Keratinocyte (primary cell): ENCODE measurements at regions not wholly inside any gene's neighbourhood (a gene's known extent, or its start where the extent isn't known, plus 50 kb on each side); places are given as distances from the start of the nearest gene placed in this dataset.

Source experiments
- DNase-seq: peaks from one replicate; pipeline ENCODE4 v3.0.0-alpha.2; 2011; ENCODE audit warnings: low read depth, missing footprints, low spot score
- FAIRE-seq: peaks from 2 replicates; lab custom pipeline; 2011; peaks lifted over from hg19 to GRCh38; lab: Jason Lieb, UNC
- H2AFZ ChIP-seq: 2 replicates; pipeline ENCODE4 v1.6.0; 2012; ENCODE audit warnings: low read length, control low read depth, inconsistent platforms; ENCODE audit not compliant: control insufficient read depth
- H3K27ac ChIP-seq: 2 replicates; pipeline ENCODE4 v1.5.1; 2011; ENCODE audit warnings: low read length; ENCODE audit not compliant: control insufficient read depth, insufficient read depth
- H3K27me3 ChIP-seq: 3 replicates; pipeline ENCODE4 v1.6.0; 2011; ENCODE audit warnings: low read length; ENCODE audit not compliant: control insufficient read depth, insufficient read depth; ENCODE audit errors: extremely low read depth
- H3K36me3 ChIP-seq, 2 experiments: 2 replicates in 1 of 2; 3 replicates in 1 of 2; pipeline ENCODE4 v1.5.1; 2011; ENCODE audit warnings: low read length in 2 of 2, mild to moderate bottlenecking in 1 of 2; ENCODE audit not compliant: control insufficient read depth in 2 of 2, insufficient read depth in 2 of 2; ENCODE audit errors: extremely low read depth in 1 of 2
- H3K4me1 ChIP-seq: 3 replicates; pipeline ENCODE4 v1.5.1; 2011; ENCODE audit warnings: low read length; ENCODE audit not compliant: control insufficient read depth, insufficient read depth; ENCODE audit errors: extremely low read depth
- H3K4me2 ChIP-seq: 3 replicates; pipeline ENCODE4 v1.6.0; 2011; ENCODE audit warnings: low read depth, low read length; ENCODE audit not compliant: control insufficient read depth, insufficient read depth; ENCODE audit errors: extremely low read depth
- H3K4me3 ChIP-seq, 3 experiments: fragments of 200-600 bp in 1 of 3; sonication (generic) in 1 of 3; 2 replicates in 2 of 3; 3 replicates in 1 of 3; pipeline ENCODE4 v1.5.1; 2011 to 2016; ENCODE audit warnings: low read length in 3 of 3, mild to moderate bottlenecking in 3 of 3, control low read depth in 2 of 3, inconsistent platforms in 1 of 3, low read depth in 1 of 3, mixed read lengths in 1 of 3, mixed run types in 1 of 3, moderate library complexity in 1 of 3; ENCODE audit not compliant: control insufficient read depth in 2 of 3, insufficient read depth in 2 of 3; ENCODE audit errors: extremely low read depth in 1 of 3
- H3K79me2 ChIP-seq: 2 replicates; pipeline ENCODE4 v1.6.0; 2012; ENCODE audit warnings: low read length; ENCODE audit not compliant: control insufficient read depth, insufficient read depth
- H3K9ac ChIP-seq: 3 replicates; pipeline ENCODE4 v1.6.0; 2011; ENCODE audit warnings: low read length; ENCODE audit not compliant: control insufficient read depth, insufficient read depth; ENCODE audit errors: extremely low read depth
- H3K9me1 ChIP-seq: 3 replicates; pipeline ENCODE4 v1.6.0; 2011; ENCODE audit warnings: low read length; ENCODE audit not compliant: control insufficient read depth, insufficient read depth; ENCODE audit errors: extremely low read depth
- H3K9me3 ChIP-seq: 2 replicates; pipeline ENCODE4 v1.5.1; 2012; ENCODE audit warnings: low read depth, low read length; ENCODE audit not compliant: control insufficient read depth
- H4K20me1 ChIP-seq: 3 replicates; pipeline ENCODE4 v1.6.0; 2011; ENCODE audit warnings: low read length; ENCODE audit not compliant: control insufficient read depth, insufficient read depth; ENCODE audit errors: extremely low read depth
- EZH2 ChIP-seq: IDR thresholded peaks from one replicate; pipeline ENCODE4 v1.6.1; 2012; ENCODE audit warnings: inconsistent platforms, mild to moderate bottlenecking, low read length, moderate library complexity
- dilution Hi-C: fragments of 300-500 bp; cut with MboI; formaldehyde crosslinking; loops from one replicate; pipeline ENCODE4 v1.7.0; 2020; ENCODE audit warnings: low sequenced_read_pairs; ENCODE audit not compliant: extremely low pct_ligation_motif_present
- TF ChIP-seq, protein P1 (sequence below), 3 experiments: IDR thresholded peaks in 1 of 3; conservative IDR thresholded peaks in 1 of 3; optimal IDR thresholded peaks in 1 of 3; 2 replicates in 2 of 3; 3 replicates in 1 of 3; pipeline versions ENCODE3 to v1.5.1; 2011; ENCODE audit warnings: low read length in 3 of 3, mild to moderate bottlenecking in 3 of 3, moderate library complexity in 2 of 3, control low read depth in 1 of 3, inconsistent platforms in 1 of 3; ENCODE audit not compliant: insufficient read depth in 2 of 3; ENCODE audit errors: extremely low read depth in 1 of 3

DNA sequence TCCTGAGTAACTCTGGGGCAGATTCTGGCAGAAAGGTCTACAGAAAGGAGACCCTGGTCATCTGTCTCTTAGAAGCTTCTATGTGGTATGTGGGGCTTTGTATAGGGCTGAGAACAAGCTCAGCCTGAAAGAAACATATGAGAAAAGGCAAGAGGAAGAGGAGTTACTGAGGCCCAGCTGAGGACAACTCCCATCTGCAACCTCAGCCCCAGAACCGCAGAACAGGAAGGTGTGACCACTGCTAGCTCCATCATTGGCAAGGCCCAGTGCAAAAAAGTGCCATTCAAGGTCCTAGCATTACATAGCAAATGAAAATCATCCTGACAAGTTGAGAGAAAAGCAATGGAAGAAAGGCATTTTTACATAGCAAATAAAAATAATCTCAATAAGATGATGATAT lies 503.8 kb downstream of the NPHP4 start:
- H4K20me1 ChIP-seq: no peaks in the 10 kb centered on the region
- dilution Hi-C loops: no loop called here
- no peaks in the 10 kb centered on the region for H3K4me1 ChIP-seq
- no peak for TF ChIP-seq EZH2
- TF ChIP-seq, protein P1, sequence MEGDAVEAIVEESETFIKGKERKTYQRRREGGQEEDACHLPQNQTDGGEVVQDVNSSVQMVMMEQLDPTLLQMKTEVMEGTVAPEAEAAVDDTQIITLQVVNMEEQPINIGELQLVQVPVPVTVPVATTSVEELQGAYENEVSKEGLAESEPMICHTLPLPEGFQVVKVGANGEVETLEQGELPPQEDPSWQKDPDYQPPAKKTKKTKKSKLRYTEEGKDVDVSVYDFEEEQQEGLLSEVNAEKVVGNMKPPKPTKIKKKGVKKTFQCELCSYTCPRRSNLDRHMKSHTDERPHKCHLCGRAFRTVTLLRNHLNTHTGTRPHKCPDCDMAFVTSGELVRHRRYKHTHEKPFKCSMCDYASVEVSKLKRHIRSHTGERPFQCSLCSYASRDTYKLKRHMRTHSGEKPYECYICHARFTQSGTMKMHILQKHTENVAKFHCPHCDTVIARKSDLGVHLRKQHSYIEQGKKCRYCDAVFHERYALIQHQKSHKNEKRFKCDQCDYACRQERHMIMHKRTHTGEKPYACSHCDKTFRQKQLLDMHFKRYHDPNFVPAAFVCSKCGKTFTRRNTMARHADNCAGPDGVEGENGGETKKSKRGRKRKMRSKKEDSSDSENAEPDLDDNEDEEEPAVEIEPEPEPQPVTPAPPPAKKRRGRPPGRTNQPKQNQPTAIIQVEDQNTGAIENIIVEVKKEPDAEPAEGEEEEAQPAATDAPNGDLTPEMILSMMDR (optimal IDR thresholded peaks at IDR 0.05 in 1 of 3, IDR thresholded peaks at IDR 0.05 in 1 of 3, conservative IDR thresholded peaks at IDR 0.05 in 1 of 3; ENCODE audit: extremely low read depth in 1 of 3, insufficient read depth in 2 of 3, low read length in 3 of 3): no peak
- no peaks in the 10 kb centered on the region for H3K79me2 ChIP-seq
- H3K9me3 ChIP-seq: no peaks in the 10 kb centered on the region
- no peaks in the 10 kb centered on the region for H3K36me3 ChIP-seq
- H3K27me3 ChIP-seq: peaks cover 18% of the 10 kb centered on the region
- no peak overlapping the region for H3K4me3 ChIP-seq
- DNase-seq (no peak), FAIRE-seq (no peak)
- no peak overlapping the region for H3K9ac ChIP-seq
- no peak overlapping the region for H3K27ac ChIP-seq
- no peaks in the 10 kb centered on the region for H3K9me1 ChIP-seq
- H2AFZ ChIP-seq: no peak overlapping the region
- no peak overlapping the region for H3K4me2 ChIP-seq

GRCh38 chr1:5485968-5486696 lies 506.1 kb downstream of the NPHP4 start:
- no peak for FAIRE-seq
- Histone ChIP-seq H3K9me3 (no peaks in the 10 kb centered on the region), H3K27me3 (peaks cover 9% of the 10 kb centered on the region), H3K4me3 (no peak overlapping the region), H3K4me2 (no peak overlapping the region), H3K9ac (no peak overlapping the region), H3K36me3 (no peaks in the 10 kb centered on the region), H2AFZ (no peak overlapping the region), H3K27ac (no peak overlapping the region), H3K9me1 (no peaks in the 10 kb centered on the region), H3K79me2 (no peaks in the 10 kb centered on the region), H3K4me1 (no peaks in the 10 kb centered on the region), H4K20me1 (no peaks in the 10 kb centered on the region)
- dilution Hi-C loops: no loop called here
- DNase-seq: no peak
- TF ChIP-seq EZH2: no peak
- TF ChIP-seq, protein P1 (optimal IDR thresholded peaks at IDR 0.05 in 1 of 3, IDR thresholded peaks at IDR 0.05 in 1 of 3, conservative IDR thresholded peaks at IDR 0.05 in 1 of 3; ENCODE audit: extremely low read depth in 1 of 3, insufficient read depth in 2 of 3, low read length in 3 of 3): no peak
